Left colon (tissue), 2 donors: ENCODE measurements at regions not wholly inside any gene's neighbourhood (a gene's known extent, or its start where the extent isn't known, plus 50 kb on each side); places are given as distances from the start of the nearest gene placed in this dataset.

Source experiments
- ATAC-seq: fragments of 200-7000 bp; cut with Tn5 transposase; one replicate; pipeline ENCODE4 v1.9.1; 2020; ENCODE audit warnings: mild to moderate bottlenecking, moderate library complexity
- DNase-seq, 2 donors: peaks; one replicate each; pipeline ENCODE4 v3.0.0-alpha.2; 2020
- intact Hi-C, 2 donors: fragments of 100-400 bp; cut with DNase I in 1 of 2; cut with micrococcal nuclease in 1 of 2; formaldehyde crosslinking; loops; one replicate each; pipeline versions ENCODE4 v1.11.2 to v1.14.0; 2022; cut with DNase I, micrococcal nuclease
- donor health status: DM: no; HTN: no; CAD: no.
- donor health status: DM: yes; HTN: yes; CAD: no.

DNA sequence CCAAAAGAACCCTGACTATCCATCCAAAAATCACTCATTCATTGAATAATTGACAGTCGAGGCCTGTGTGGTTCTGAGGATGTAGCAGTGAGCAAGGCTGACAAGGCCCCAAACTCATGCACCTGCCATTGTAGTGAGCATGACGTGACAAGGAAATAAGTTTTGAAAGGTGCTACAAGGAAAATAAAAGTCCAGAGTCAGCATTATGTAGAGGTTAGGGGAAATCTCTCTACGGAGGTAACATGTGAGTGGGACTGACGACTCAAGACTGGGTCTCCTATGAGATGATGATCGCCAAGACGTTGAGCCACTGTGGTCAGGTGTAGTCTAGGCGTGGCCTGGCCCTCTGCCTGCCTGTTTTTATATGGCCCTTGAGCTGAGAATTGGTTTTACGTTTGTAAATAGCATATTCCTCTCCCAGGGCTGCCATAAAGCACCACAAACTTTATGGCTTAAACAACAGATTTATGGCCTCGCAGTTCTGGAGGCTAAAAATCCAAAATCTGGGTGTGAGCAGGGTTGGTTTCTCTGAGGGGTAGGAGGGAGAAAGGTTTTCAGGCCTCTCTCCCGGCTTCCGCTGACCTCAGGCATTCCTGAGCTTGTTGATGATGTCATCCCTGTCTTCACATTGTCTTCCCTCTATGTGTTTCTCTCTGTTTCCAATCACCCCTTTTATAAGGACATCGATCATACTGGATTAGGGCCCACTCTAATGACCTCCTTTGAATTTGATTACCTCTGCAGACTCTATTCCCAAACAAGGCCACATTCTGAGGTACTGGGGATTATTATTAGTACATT is 206.4 kb upstream of the EGFLAM start:
- DNase-seq, result peak in 1 of 2 donors; percentile 43
- ATAC-seq, result peak; percentile 92

GRCh38 chr5:38048400-38048799 is 208.6 kb upstream of the GDNF start:
- ATAC-seq (no peak), DNase-seq (no peak)
- intact Hi-C loops, result no loop called here

More for the DNA sequence above, 206.4 kb upstream of the EGFLAM start:
- intact Hi-C loops, result no loop called here

- intact Hi-C loops, result no loop called here
- no peak for ATAC-seq
- no peak for DNase-seq
Measured at GRCh38 chr5:38046103-38046502, 206.3 kb upstream of the GDNF start.

DNA sequence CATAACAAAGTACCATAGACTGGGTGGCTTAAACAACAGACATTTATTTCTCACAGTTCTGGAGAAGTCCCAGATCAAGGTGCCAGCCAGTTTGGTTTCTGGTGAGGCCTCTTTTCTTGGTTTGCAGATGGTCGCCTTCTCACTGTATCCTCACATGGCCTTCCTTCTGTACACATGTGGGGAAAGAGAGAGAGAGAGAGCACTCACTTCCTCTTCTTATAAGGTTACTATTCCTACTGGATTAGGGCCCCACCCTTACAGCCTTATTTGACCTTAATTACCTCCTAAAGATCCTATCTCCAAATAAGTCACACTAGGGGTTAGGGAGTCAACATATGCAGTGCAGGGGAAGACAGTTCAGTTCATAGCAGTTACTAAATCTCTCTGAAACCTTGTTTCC is 205.6 kb upstream of the GDNF start:
- no peak for ATAC-seq
- intact Hi-C loops, result no loop called here
- DNase-seq, result no peak

- ATAC-seq (no peak), DNase-seq (no peak)
- intact Hi-C loops, result no loop called here
Measured at GRCh38 chr5:38039826-38040225, 200.0 kb upstream of the GDNF start.

DNA sequence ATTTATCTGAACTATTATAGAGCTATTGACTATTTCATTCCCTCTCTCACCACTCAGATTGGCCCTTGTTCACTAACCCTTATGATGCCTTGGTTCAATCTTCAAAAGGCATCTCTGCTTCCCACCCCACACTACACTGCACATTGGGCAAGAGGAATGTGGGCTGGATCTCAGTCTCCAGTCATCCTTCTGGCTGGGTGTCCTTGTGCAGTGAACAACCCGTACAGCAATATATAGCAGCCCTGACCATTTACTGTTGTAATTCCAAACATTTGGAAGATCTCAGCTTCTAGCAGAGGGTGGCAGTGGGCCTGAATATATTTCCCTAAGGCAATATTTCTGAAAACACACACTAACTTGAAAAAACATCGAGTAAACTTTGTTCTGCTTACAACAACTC is 199.2 kb upstream of the GDNF start:
- no peak for DNase-seq
- no peak for ATAC-seq
- intact Hi-C loops, result no loop called here

DNA sequence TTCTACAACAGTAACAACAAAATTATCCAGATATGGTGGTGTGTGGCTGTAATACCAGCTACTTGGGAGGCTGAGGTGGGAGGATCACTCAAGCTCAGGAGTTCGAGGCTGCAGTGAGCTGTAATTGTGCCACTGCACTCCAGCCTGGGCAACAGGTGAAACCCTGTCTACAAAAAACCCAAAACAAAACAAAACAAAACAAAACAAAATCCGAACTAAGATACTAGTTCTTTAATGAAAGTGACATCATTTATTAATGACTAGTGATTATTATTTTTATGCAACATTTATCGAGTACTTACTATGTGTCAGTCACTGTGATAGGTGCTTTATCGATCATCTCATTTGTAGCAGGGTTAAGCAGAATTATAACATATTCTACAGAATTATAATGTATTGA is 196.9 kb upstream of the GDNF start:
- no peak for DNase-seq
- intact Hi-C loops, result no loop called here
- no peak for ATAC-seq

DNA sequence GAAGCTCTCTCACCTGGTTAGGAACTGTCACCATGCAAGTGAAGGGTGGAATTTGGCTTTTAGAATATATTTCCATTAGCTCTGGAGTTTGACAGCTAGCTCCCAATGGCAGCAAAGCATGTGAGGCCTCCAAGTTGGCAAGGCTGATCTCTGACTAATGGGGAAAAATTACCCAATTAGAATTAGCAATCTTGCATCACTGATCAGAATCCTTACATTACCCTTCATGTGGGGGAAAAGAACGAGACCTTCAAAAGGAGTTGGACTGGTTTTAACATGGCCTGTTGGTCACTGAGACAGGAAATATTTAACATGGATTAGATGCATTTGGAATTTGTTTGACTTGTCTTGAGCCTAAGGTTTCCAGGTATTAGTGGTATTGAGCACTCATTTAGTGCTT is 192.3 kb upstream of the GDNF start:
- no peak for ATAC-seq

GRCh38 chr5:38031304-38031703 is 191.5 kb upstream of the GDNF start:
- no peak for ATAC-seq
- no peak for DNase-seq
- intact Hi-C loops, result no loop called here

More for the DNA sequence above, 192.3 kb upstream of the GDNF start:
- DNase-seq, result no peak
- intact Hi-C loops, result no loop called here

GRCh38 chr5:38029397-38030065 is 189.7 kb upstream of the GDNF start:
- DNase-seq, result no peak
- ATAC-seq, result no peak
- intact Hi-C loops, result no loop called here

DNA sequence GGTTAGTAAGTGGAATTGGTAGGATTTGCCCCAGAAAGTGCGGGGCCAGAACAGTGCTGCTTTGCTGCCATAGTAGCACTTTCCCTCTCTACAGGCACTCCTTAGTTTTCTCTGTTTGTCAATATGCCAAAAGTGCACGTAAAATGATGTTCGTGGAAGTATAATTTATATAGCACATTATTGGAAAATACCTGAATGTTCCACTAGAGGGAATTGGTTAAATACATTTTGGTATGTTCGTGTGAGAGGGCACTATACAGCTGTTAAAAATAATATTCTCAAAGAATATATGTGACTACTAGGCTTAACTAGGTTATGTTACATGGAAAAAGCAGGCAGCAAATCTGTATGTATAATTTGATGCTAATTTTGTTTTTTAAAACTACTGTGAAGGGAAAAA is 184.0 kb upstream of the GDNF start:
- intact Hi-C loops, result no loop called here
- ATAC-seq, result no peak
- no peak for DNase-seq

GRCh38 chr5:38023371-38023770 is 183.5 kb upstream of the GDNF start:
- ATAC-seq (no peak), DNase-seq (no peak)
- intact Hi-C loops, result no loop called here

GRCh38 chr5:38022631-38023030 is 182.8 kb upstream of the GDNF start:
- DNase-seq, result no peak
- intact Hi-C loops, result no loop called here
- ATAC-seq, result no peak

DNA sequence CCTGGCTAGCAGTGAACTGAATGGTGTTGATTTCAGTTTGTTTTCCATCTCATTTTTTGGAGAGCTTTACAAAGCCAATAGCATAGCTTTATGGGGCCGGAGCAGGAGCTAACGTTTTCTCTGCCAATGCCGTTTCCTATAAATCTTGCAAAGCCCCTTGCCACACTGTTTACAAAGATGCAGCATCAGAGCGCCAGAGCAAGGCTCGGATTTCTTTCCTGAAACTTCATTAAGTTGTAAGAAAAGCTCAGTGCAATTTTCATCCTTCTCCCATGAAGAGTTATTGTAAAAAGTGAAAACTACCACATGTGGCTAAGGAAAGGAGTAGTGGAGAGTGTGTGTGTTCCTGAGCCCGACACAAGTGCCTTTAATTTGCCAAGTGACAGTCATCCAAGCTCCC is 178.2 kb upstream of the GDNF start:
- intact Hi-C loops, result no loop called here
- no peak for ATAC-seq
- no peak for DNase-seq

- ATAC-seq (no peak), DNase-seq (no peak)
- intact Hi-C loops, result no loop called here
Measured at GRCh38 chr5:38013107-38013506, 173.3 kb upstream of the GDNF start.

DNA sequence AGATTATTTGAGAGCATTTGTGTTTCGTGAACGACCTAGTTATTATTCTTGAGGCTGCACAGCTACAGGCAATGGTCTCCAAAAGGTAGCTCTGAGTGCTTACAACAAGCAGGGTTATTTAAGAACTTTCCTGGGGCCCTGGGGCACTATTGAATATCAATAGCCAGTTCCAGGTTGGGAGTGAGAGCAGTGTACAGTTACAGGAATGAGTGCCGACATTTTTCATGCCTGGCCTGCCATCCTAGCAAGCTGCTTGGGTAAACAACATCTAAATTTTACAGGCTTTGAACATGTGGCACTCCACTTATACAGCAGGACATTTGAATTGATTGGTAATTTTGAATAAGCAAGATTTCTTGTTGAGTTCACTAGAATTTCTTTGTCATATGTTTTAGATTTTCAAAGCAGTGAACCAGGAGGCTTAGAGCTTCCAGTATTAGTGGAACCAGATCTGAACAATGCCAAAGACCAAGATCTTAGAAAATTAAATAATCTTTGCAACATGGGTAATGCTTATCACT is 171.9 kb upstream of the GDNF start:
- DNase-seq (no peak), ATAC-seq (no peak)
- intact Hi-C loops, result no loop called here

DNA sequence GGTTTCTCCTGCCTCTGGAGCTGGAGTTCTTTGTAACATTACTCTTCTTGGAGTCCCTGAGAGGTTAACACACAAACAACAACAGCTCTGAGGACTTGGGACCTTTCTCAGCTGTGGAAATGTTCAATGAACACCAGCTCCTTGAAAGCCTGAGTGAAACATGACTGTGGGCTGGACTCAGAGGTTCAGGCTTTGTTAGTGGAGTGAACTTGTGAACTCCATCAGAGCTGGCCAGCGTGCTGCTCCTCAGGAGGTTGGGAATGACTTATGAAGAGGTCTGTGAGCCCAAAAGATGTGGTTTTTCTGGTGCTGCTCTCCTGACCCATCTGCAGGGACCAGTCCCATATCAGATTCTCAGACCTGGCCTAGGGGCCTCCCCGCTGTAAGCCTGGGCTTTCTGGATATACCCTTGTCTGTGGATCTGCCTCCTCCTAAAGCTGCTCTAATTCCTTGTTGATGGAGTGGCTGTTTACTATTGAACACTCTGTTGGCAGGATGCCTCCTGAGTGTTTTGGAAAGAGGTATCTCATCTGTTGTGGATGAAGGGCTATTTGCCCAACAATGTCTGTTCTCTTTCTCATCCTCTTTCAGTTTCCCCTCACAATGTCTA is 170.0 kb upstream of the GDNF start:
- intact Hi-C loops, result no loop called here
- ATAC-seq, result no peak
- DNase-seq, result no peak

GRCh38 chr5:38008198-38008597 is 168.4 kb upstream of the GDNF start:
- DNase-seq, result no peak
- no peak for ATAC-seq
- intact Hi-C loops, result no loop called here

DNA sequence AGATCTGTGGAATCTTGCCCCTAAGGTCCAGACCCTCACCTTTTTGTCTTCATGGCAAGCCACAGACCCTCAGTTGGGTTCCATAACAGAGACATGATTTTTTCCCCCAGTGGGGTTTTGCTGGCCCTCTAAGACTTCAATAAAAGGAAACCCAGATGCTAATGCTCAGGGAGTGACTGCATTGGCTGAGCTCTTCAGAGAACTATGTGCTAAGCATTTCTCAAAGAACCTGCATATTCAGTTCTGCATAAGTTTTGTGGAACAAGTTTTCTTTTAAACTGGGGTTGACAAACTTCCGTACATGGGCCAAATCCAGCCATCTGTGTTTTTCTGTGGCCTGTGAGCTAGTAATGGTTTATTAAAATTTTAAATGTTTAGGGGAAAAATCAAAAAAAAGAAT is 159.8 kb upstream of the GDNF start:
- no peak for ATAC-seq
- intact Hi-C loops, result no loop called here
- no peak for DNase-seq

GRCh38 chr5:37996918-37997317 is 157.1 kb upstream of the GDNF start:
- intact Hi-C loops, result no loop called here
- ATAC-seq, result no peak
- no peak for DNase-seq
